ENCODE measurements at regions not wholly inside any gene's neighbourhood (a gene's known extent, or its start where the extent isn't known, plus 50 kb on each side); places are given as distances from the start of the nearest gene placed in this dataset.
A peak's percentile ranks its signal among the peaks of the same experiment; 100 is the strongest.

DNA sequence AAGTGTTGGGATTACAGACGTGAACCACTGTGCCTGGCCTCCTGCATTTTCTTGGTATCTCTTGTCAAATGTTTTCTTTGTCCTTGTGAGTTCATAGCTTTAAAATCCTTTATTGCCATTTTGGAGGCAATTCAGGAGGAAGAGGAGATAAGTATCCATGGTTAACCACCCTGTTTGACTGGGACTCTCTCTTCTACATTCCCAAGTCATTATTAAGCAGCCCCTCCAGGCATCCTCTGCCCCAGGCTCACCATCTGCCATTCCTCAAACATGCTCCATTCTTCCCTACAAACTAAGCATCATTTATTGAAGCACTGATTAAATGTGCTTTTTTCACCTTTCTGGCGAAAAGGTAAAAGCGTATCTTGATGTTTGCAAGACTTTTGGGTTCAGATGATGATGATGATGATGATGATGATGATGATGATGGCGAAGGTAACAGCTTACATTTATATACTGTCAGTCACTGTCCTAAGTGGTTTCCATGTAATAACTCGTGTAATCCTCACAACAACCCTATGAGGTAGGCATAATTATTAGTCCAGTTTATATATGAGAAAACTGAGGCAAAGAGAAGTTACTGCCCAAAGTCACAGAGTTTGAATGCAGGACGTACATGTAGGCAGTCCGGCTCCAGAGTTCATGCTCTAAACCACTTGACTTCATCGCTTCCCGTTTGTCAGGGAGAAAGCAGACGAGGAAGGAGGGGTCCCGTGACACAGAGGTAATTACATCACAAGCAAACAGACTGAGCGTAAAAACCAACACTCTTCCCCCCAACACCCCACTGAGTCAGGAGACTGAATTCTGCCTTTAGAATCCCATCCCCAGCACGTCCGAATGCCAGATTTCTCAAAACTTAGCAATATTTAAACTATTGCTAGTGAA lies 69.7 kb upstream of the ACKR3 start:
- no peak for DNase-seq (ENCODE audit: low spot score, unreplicated experiment)
- H3K36me3 Mint-ChIP-seq (ENCODE audit: insufficient read depth), result peaks cover 13% of the 10 kb centered on the region

DNA sequence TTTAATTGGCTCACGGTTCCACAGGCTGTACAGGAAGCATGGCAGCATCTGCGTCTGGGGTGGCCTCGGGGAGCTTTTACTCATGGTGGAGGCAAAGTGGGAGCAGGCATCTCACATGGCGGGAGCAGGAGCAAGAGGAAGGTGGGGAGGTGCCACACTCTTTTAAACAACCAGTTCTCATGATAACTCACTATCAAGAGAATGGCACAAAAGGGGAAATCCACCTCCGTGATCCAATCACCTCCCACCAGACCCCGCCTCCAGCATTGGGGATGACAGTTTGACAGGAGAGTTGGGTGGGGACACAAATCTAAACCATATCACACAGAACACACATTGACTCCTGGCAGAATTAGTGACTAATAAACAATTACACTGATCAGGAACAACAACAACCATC lies 68.6 kb upstream of the ACKR3 start:
- Mint-ChIP-seq H3K4me3 (ENCODE audit: low read depth) (no peak overlapping the region), H3K36me3 (ENCODE audit: insufficient read depth) (peaks cover 12% of the 10 kb centered on the region), H3K4me1 (ENCODE audit: low read depth) (peaks cover 11% of the 10 kb centered on the region), H3K27ac (no peak overlapping the region), H3K9me3 (ENCODE audit: low read depth) (no peaks in the 10 kb centered on the region), H3K27me3 (no peaks in the 10 kb centered on the region)
- TF ChIP-seq CTCF (IDR thresholded peaks at IDR 0.05; ENCODE audit: unreplicated experiment), result no peak
- no peak for DNase-seq (ENCODE audit: low spot score, unreplicated experiment)

More for the DNA sequence above, 69.7 kb upstream of the ACKR3 start:
- H3K4me3 Mint-ChIP-seq (ENCODE audit: low read depth), result no peak overlapping the region
- no peak overlapping the region for H3K27ac Mint-ChIP-seq
- H3K9me3 Mint-ChIP-seq (ENCODE audit: low read depth), result no peaks in the 10 kb centered on the region
- H3K27me3 Mint-ChIP-seq, result no peaks in the 10 kb centered on the region
- H3K4me1 Mint-ChIP-seq (ENCODE audit: low read depth), result peaks cover 5% of the 10 kb centered on the region
- no peak for TF ChIP-seq CTCF (IDR thresholded peaks at IDR 0.05; ENCODE audit: unreplicated experiment)

GRCh38 chr2:236501531-236501930 lies 68.1 kb upstream of the ACKR3 start:
- peaks cover 8% of the 10 kb centered on the region for H3K36me3 Mint-ChIP-seq (ENCODE audit: insufficient read depth)
- H3K9me3 Mint-ChIP-seq (ENCODE audit: low read depth), result no peaks in the 10 kb centered on the region
- no peak for TF ChIP-seq CTCF (IDR thresholded peaks at IDR 0.05; ENCODE audit: unreplicated experiment)
- H3K27ac Mint-ChIP-seq, result no peak overlapping the region
- no peak for DNase-seq (ENCODE audit: low spot score, unreplicated experiment)
- no peaks in the 10 kb centered on the region for H3K27me3 Mint-ChIP-seq
- H3K4me1 Mint-ChIP-seq (ENCODE audit: low read depth), result peaks cover 14% of the 10 kb centered on the region
- H3K4me3 Mint-ChIP-seq (ENCODE audit: low read depth), result no peak overlapping the region

DNA sequence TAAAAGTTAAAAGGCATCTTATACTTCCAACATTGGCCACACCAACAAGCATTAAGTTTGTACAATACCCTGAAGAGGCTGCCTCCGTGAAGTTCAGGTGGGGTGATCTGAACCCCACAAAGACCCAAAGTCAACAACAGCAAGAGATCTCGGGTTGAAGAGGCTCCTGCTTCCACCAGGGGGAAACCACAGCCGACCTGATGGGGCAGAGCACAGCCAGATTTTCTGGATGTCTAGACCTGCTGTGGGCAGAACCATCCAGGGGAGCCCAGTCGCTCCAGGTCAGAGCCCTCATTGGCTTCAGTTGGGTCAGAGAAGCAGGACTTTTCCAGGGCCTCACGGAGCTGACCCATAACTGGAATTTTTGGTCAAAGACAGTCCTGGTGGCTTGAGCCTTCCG lies 66.5 kb upstream of the ACKR3 start:
- peak; percentile 20 for TF ChIP-seq CTCF (IDR thresholded peaks at IDR 0.05; ENCODE audit: unreplicated experiment)
- Mint-ChIP-seq H3K4me1 (ENCODE audit: low read depth) (peaks cover 19% of the 10 kb centered on the region), H3K36me3 (ENCODE audit: insufficient read depth) (peaks cover 5% of the 10 kb centered on the region), H3K27me3 (peaks cover under 1% of the 10 kb centered on the region), H3K4me3 (ENCODE audit: low read depth) (no peak overlapping the region), H3K27ac (no peak overlapping the region), H3K9me3 (ENCODE audit: low read depth) (no peaks in the 10 kb centered on the region)
- DNase-seq (ENCODE audit: low spot score, unreplicated experiment), result no peak

DNA sequence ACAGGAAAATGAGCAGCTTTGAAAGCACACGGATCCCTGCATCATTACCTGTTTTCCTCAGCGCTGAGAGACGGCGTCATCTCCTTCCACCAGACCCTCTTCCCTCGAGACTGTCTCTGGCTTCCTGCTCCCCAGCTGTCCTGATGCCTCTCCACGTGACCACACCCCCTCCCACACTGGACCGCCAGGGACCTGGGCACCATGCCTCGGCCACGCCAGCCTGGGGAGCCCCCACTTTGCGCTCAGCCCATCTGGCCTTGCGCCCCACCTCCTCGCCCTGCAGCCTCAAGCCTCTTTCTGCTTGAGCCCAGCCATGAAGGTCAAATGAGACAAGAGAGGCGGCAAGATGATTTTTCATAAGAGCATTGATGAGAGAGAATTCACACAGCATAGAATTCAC lies 66.0 kb upstream of the ACKR3 start:
- H3K36me3 Mint-ChIP-seq (ENCODE audit: insufficient read depth), result peaks cover 5% of the 10 kb centered on the region
- no peak for DNase-seq (ENCODE audit: low spot score, unreplicated experiment)
- H3K27ac Mint-ChIP-seq, result no peak overlapping the region
- TF ChIP-seq CTCF (IDR thresholded peaks at IDR 0.05; ENCODE audit: unreplicated experiment), result no peak
- no peaks in the 10 kb centered on the region for H3K9me3 Mint-ChIP-seq (ENCODE audit: low read depth)
- peaks cover 5% of the 10 kb centered on the region for H3K27me3 Mint-ChIP-seq
- peaks cover 19% of the 10 kb centered on the region for H3K4me1 Mint-ChIP-seq (ENCODE audit: low read depth)
- H3K4me3 Mint-ChIP-seq (ENCODE audit: low read depth), result no peak overlapping the region
